ENCODE measurements at regions not wholly inside any gene's neighbourhood (a gene's known extent, or its start where the extent isn't known, plus 50 kb on each side); places are given as distances from the start of the nearest gene placed in this dataset.
"Not testable (repeated sequence)": the region's sequence is repeated elsewhere in the genome, so short reads cannot be mapped to it uniquely, and the experiment has no call there.

- DNase-seq, result no peak
- H3K9ac ChIP-seq (ENCODE audit: low read length), result no peak overlapping the region
- H3K4me2 ChIP-seq (ENCODE audit: low read depth, low read length), result no peak overlapping the region
- no peaks in the 10 kb centered on the region for H3K36me3 ChIP-seq (replicated peaks; ENCODE audit: insufficient read depth, low read length)
- H3K27ac ChIP-seq (ENCODE audit: low read length), result no peak overlapping the region
- H3K9me3 ChIP-seq (replicated peaks; ENCODE audit: insufficient read depth, low read length), result no peaks in the 10 kb centered on the region
- H2AFZ ChIP-seq (ENCODE audit: low read length), result no peak overlapping the region
- no peaks in the 10 kb centered on the region for H3K79me2 ChIP-seq (ENCODE audit: low read length)
- no peaks in the 10 kb centered on the region for H3K27me3 ChIP-seq (replicated peaks; ENCODE audit: insufficient read depth, low read length)
- H3F3A ChIP-seq (ENCODE audit: insufficient read depth, low read length), result no peaks in the 10 kb centered on the region
- H3K4me1 ChIP-seq (ENCODE audit: low read length), result no peaks in the 10 kb centered on the region
- no peak for TF ChIP-seq EZH2 (optimal IDR thresholded peaks at IDR 0.05; ENCODE audit: low read depth, low read length)
- TF ChIP-seq CTCF (IDR thresholded peaks at IDR 0.05; ENCODE audit: low read length), result no peak
- no peak for TF ChIP-seq EZH2phosphoT487 (IDR thresholded peaks at IDR 0.05; ENCODE audit: low read length)
- H3K9me2 ChIP-seq (replicated peaks; ENCODE audit: insufficient read depth, low read length), result no peaks in the 10 kb centered on the region
- no peak overlapping the region for H3K4me3 ChIP-seq (ENCODE audit: low read length)
- H4K20me1 ChIP-seq (ENCODE audit: insufficient read depth, low read length), result no peaks in the 10 kb centered on the region
These were observed 429.6 kb downstream of the LRRC70 start for GRCh38 chr5:63008195-63008594.

GRCh38 chr5:62994842-62995241 is 416.2 kb downstream of the LRRC70 start:
- not testable (repeated sequence) for H4K20me1 ChIP-seq (ENCODE audit: insufficient read depth, low read length); H3K9me3 ChIP-seq (replicated peaks; ENCODE audit: insufficient read depth, low read length); H3K4me3 ChIP-seq (ENCODE audit: low read length); H3K9me2 ChIP-seq (replicated peaks; ENCODE audit: insufficient read depth, low read length); H3K27ac ChIP-seq (ENCODE audit: low read length); H3K27me3 ChIP-seq (replicated peaks; ENCODE audit: insufficient read depth, low read length); H3K79me2 ChIP-seq (ENCODE audit: low read length); H2AFZ ChIP-seq (ENCODE audit: low read length); H3K4me1 ChIP-seq (ENCODE audit: low read length); H3F3A ChIP-seq (ENCODE audit: insufficient read depth, low read length); H3K9ac ChIP-seq (ENCODE audit: low read length); DNase-seq; H3K36me3 ChIP-seq (replicated peaks; ENCODE audit: insufficient read depth, low read length); H3K4me2 ChIP-seq (ENCODE audit: low read depth, low read length)

- H3K4me3 ChIP-seq (ENCODE audit: low read length), result no peak overlapping the region
- H3K9me3 ChIP-seq (replicated peaks; ENCODE audit: insufficient read depth, low read length), result no peaks in the 10 kb centered on the region
These were observed 407.1 kb downstream of the LRRC70 start for GRCh38 chr5:62985749-62986148.

GRCh38 chr5:62982348-62982747 is 403.7 kb downstream of the LRRC70 start:
- Histone ChIP-seq H3K9me2 (replicated peaks; ENCODE audit: insufficient read depth, low read length) (no peaks in the 10 kb centered on the region), H3K4me2 (ENCODE audit: low read depth, low read length) (no peak overlapping the region), H3K4me3 (ENCODE audit: low read length) (no peak overlapping the region), H3K27ac (ENCODE audit: low read length) (no peak overlapping the region), H3K9ac (ENCODE audit: low read length) (no peak overlapping the region), H4K20me1 (ENCODE audit: insufficient read depth, low read length) (no peaks in the 10 kb centered on the region), H2AFZ (ENCODE audit: low read length) (no peak overlapping the region), H3F3A (ENCODE audit: insufficient read depth, low read length) (no peaks in the 10 kb centered on the region), H3K9me3 (replicated peaks; ENCODE audit: insufficient read depth, low read length) (no peaks in the 10 kb centered on the region), H3K36me3 (replicated peaks; ENCODE audit: insufficient read depth, low read length) (no peaks in the 10 kb centered on the region), H3K4me1 (ENCODE audit: low read length) (no peaks in the 10 kb centered on the region), H3K79me2 (ENCODE audit: low read length) (no peaks in the 10 kb centered on the region), H3K27me3 (replicated peaks; ENCODE audit: insufficient read depth, low read length) (no peaks in the 10 kb centered on the region)
- TF ChIP-seq EZH2phosphoT487 (IDR thresholded peaks at IDR 0.05; ENCODE audit: low read length), result no peak
- no peak for TF ChIP-seq CTCF (IDR thresholded peaks at IDR 0.05; ENCODE audit: low read length)
- no peak for TF ChIP-seq EZH2 (optimal IDR thresholded peaks at IDR 0.05; ENCODE audit: low read depth, low read length)
- no peak for DNase-seq

More at GRCh38 chr5:62985749-62986148, 407.1 kb downstream of the LRRC70 start:
- Histone ChIP-seq H3K9ac (ENCODE audit: low read length) (no peak overlapping the region), H3K27ac (ENCODE audit: low read length) (no peak overlapping the region), H3K4me1 (ENCODE audit: low read length) (no peaks in the 10 kb centered on the region), H2AFZ (ENCODE audit: low read length) (no peak overlapping the region), H3K9me2 (replicated peaks; ENCODE audit: insufficient read depth, low read length) (no peaks in the 10 kb centered on the region), H3K27me3 (replicated peaks; ENCODE audit: insufficient read depth, low read length) (no peaks in the 10 kb centered on the region), H3K36me3 (replicated peaks; ENCODE audit: insufficient read depth, low read length) (no peaks in the 10 kb centered on the region), H4K20me1 (ENCODE audit: insufficient read depth, low read length) (no peaks in the 10 kb centered on the region), H3F3A (ENCODE audit: insufficient read depth, low read length) (no peaks in the 10 kb centered on the region), H3K79me2 (ENCODE audit: low read length) (no peaks in the 10 kb centered on the region), H3K4me2 (ENCODE audit: low read depth, low read length) (no peak overlapping the region)
- no peak for TF ChIP-seq EZH2 (optimal IDR thresholded peaks at IDR 0.05; ENCODE audit: low read depth, low read length)
- no peak for TF ChIP-seq CTCF (IDR thresholded peaks at IDR 0.05; ENCODE audit: low read length)
- no peak for TF ChIP-seq EZH2phosphoT487 (IDR thresholded peaks at IDR 0.05; ENCODE audit: low read length)
- DNase-seq, result no peak
